HG03439 (cell line): ENCODE measurements at regions not wholly inside any gene's neighbourhood (a gene's known extent, or its start where the extent isn't known, plus 50 kb on each side); places are given as distances from the start of the nearest gene placed in this dataset.
"Not testable (repeated sequence)": the region's sequence is repeated elsewhere in the genome, so short reads cannot be mapped to it uniquely, and the experiment has no call there.

Experiments used
- ATAC-seq: cut with Tn5 transposase; IDR thresholded peaks from one replicate; pipeline ENCODE4 v1.9.1; 2021; ENCODE audit warnings: mild to moderate bottlenecking, moderate library complexity; ENCODE audit not compliant: unreplicated experiment

DNA sequence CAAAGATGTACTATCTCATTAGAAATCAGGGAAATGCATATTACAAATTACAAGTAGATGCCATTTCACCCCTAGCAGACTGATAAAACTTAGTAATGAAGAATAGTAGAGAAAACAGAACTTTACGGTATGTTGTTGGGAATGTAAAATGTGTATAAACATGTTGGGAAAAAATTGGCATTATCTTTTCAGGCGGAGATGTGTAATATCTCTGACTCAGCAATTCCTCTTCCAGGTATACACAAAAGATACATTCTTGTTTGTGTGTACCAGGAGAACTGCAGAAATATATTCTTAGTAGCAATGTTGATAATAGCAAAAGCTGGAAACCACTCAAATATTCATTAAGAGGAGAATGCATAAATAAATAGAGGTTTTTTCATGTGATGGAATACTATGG is 204.5 kb downstream of the LPIN1 start:
- ATAC-seq: no peak

DNA sequence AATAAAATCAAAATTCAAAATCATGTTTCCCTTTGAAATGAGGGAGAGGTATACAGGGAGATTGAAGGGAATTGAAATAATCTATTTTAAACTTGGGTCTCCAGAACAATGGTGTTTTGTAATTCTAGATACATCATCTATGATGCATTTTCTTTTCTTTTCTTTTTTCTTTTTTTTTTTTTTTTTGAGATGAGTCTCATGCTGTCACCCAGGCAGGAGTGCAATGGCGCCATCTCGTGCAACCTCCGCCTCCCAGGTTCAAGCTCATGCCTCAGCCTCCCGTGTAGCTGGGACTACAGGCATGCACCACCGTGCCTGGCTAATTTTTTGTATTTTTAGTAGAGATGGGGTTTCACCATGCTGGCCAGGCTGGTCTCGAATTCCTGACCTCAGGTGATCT is 205.1 kb downstream of the LPIN1 start:
- ATAC-seq: not testable (repeated sequence)

DNA sequence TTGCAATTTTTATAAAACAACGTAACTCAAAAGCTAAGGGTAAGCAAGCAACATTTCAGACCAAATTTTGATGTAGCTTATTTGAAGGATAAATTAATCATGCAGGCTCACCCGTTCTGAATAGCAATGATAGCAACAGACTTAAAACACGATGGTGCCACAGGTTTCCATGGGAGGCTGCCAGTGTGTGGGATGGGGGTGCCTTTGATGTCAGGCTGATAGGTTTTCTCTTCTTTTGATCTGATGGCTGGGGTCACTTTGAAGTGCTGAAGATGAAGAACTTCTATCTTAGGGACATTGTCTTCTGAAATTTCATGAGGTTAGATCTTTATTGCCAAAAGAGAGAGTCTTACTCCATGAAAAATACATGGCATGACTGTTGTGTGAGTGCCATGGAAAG is 206.8 kb downstream of the LPIN1 start:
- no peak for ATAC-seq

DNA sequence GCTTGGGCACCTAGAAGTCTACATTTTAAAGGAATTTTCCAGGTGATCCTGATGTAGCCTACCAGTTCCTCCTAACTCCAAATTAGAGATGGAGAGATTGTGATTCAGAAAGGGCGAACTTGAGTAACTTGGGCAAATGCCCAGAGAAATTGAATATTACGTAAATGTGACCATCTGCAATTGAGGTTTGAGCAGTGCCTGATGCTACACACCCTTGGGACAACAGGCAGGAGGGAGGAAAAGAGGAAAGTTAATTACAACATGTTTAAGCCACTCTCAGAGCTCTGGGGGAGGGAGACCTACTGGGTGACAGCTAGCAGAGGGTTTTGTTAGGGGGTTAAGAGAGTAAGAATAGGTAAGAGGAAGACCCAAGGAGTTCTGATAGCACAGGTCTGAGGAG is 208.9 kb downstream of the LPIN1 start:
- ATAC-seq: no peak

DNA sequence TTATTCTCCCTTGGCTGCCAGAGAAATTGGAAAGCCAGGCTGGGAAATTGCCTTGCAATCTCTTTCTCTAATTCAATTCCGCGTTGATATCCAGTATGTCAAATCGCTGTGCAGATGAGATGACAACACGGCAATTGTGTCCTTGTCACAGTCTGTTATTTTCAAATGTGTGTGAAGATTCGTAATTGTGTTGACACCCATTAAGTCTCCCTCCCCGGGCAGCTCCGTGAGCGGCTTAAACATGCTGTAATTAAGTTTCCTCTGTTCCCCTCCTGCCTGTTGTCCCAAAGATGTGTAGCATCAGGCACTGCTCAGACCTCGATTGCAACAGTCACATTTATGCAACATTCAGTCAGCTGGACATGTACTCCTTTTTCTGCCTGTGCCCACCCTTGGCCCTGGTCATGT is 209.5 kb downstream of the LPIN1 start:
- ATAC-seq: no peak

DNA sequence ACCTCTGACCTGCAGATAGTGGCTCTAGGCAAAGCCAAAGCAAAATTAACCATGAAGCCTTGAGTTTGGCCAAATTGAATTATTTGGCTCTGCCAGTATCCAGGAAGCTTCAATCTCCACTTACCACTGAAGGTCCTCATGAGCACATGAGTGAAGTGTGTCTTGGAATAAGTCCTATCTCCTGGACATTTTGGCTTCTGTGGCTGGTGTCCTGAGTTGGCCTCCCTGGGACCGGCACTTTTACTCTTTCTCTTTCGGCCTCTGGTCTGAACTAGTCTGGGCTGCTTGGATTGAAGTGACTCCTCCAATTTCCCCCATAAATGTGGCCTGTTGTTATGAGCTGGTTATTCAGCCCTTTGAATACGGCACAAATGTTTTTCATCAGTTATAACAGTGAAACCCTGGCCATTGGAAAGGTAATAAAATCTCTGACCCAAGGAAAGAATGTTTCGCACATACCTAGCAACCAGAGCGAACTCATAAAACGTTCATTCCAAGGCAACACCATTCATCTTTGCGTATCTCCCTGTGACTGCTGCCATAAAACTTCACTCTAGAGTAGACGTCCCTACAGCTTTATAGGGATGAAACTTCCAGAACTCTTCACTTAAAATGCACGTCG is 216.4 kb downstream of the LPIN1 start:
- no peak for ATAC-seq

DNA sequence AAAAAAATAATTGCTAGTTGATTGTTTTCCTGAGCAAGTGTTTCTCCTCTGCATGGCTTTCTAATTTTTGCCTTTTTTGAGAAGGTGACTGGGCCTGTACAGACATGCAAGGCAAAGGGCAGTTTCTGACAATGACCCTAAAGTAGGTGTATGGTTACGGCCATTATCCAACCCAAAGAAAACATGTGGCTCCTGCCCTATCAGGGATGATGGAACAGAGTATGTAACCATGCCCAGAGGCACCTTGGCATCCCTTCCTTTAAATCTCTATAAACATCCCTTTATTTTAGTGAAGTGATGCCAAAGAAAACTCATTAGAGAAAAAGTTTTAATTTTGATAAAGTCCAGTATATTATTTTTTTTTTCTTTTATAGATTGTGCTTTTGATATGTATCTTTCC is 217.5 kb downstream of the LPIN1 start:
- ATAC-seq: no peak

DNA sequence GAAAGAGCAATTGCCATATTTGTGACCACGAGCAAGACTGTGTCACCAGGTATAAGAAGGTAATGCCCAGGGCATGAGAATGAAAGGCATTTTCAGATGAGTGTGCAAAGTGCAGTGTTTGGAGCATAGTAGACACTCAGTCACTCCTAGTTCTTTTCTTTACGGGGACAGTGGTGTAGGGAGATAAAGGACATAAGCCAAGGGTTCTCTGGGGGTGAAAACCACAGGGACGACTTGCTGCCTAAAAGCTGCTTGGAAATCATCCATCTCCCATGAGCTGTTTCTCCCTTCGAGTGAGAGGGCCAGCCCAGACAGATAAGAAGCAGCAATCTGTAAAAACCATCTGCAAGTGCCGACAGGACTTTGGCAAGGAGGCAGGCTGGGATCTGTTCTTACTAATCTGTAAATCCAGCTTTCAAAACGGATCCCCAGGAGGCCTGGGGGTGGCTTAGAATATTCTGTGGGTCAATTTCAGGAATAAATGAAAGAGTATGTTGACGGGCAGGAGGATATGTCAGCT is 221.6 kb downstream of the LPIN1 start:
- ATAC-seq: no peak

DNA sequence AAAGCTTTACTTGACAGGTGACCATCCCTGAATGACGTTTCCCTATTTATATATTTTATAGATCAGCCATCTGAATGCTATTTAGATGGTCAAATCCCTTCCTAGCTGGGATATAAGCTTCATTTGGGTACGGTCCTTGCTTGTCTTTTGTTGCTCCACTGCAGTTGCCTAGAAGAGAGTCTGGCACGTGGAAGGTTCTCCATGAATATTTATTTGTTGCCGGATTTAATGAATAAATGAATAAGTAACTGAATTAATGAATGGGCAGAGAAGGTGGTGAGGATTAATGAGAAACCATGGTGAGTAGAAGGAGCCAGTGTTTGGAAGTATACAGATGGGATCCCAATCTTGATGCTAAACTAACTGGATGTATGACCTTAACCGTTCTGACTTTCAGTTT is 222.1 kb downstream of the LPIN1 start:
- ATAC-seq: no peak

DNA sequence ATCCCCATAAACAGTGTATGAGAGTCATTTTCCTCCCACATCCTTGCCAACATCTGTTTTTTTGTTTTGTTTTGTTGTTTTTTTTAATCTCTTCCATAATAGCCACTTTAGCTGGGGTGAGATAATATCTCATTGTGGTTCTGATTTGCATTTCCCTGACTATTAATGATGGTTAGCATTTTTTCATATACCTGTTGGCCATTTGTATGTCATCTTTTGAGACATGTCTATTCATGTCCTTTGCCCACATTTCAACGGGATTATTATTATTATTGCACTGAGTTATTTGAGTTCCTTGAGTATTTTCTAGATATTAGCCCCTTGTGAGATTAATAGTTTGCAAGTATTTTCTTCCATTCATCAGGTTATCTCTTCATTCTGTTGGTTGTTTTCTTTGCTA is 223.3 kb downstream of the LPIN1 start:
- ATAC-seq: no peak

DNA sequence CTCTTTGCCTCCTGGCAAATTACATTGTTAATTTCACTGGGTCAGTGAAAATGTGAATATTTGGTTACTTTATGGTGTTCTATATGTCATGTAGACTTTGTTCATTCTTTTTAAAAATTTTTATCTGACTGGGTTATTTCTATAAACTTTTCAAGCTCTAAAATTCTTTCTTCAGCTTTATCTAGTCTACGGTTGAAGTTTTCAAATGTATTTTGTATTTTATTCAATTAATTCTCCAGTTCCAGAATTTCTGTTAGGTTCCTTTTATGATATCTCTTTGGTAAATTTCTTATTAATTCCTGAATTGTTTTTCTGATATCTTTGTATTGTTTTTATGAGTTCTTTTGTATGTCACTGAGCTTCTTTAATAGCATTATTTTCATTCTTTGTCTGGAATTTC is 228.1 kb downstream of the LPIN1 start:
- no peak for ATAC-seq

DNA sequence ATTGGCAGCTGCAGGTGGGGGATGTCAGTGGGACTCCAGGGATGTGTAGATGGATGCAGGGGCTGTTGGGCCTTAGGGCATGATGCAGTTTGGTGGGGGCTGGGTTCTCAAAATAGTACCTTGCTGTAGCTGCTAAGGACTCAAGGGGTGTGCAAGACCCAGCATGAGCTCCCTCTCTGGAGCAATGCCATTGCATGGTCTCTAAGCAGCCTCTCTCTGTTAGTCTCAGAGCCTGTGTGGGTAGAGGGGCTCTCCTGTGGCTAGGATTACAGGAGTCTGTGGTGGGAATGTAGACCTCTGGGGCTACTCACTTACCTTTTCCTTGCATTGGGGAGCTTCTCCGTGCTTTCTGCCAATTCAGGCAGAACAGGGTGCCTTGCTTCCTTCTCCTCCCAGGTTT is 228.9 kb downstream of the LPIN1 start:
- ATAC-seq: no peak

DNA sequence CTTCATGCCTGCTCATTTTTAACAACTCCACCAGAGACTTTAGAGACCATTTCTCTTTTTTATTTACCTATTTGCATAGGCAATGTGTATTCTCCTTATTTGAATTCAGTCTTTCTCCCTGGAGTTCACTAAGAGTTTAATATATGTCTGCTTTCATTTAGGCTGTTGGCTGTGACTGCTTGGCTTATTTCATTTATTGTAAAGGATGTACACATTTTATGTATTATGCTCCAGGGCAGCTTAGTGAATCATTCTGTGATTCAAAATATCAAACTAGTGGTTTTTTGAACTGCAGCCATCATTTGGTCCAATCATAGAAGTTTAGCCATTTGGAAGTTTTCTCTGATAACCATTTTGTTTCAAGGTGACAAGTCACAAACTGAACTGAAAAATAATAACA is 229.6 kb downstream of the LPIN1 start:
- ATAC-seq: no peak

DNA sequence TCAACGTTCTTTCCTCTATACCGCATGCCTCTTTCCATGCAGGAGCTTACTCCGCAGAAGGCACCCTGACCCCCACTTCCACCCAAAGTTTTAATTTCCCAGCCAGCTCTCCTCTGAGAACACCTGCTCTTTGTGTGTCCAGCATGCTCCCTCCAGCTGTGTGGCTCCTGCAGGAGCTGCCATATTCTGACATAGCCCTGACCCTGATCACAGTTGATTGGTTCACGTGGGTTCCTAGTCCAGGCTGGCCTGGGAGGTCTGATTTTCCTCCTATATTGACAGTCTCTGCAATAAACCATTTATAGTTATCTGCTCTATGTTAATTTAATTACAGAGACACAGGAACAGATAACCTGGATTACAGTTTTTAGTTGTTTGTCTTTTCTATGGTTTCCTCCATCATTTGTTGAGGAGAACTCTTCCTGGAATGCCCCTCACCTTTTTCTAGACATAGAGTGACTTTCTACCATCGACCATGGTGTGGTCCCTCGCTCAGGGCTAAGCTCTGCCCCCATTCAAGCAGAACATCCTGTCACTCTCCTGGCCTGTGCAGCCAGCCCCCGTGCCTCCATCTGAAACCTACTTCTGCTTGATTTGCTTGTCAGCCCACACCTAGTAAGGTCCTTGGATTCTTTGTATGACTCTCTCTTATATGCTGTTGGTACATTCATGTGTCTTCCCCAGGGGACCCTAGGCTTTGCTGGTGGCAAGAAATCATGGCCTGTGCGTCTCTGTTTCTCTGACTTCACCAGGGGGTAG is 231.5 kb downstream of the LPIN1 start:
- no peak for ATAC-seq

DNA sequence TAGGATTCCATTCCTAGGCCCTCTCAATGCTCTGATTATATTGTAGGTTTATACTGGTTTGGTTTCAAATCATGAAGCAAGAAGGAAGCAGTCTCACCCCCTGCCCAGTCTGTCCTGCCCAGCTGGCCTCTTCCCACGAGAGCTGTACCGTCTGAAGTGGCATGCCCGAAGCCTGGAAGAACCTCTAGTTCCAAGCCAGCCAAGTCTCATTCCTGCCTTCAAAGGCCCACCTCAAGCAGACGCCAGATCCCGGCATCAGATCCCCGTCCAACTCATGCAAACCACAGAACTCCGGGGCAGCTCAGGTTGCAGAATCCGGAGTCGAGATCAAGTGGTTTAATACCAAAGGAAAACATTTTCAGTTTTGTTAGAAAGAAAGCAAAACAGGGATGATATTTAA is 234.4 kb downstream of the LPIN1 start:
- no peak for ATAC-seq

DNA sequence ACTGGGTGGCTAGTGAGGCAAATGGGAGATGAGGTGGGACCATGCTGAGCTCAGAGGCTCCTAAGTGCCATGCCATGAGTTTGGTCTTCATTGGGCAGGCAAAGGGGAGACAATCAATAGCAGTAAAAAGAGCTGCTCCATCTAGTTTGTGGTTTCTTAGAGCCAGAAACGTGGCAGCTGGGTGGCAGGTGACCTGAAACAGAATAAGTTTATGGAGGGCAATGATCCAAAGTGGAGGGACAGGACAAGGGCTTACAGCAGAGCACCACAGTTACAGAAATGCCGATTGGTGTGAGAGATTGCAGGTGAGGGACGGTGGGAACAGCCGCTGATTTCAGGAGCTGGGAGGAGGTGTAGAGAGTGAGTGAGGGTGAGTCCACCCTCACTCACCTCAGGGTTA is 237.0 kb downstream of the LPIN1 start:
- ATAC-seq: no peak

DNA sequence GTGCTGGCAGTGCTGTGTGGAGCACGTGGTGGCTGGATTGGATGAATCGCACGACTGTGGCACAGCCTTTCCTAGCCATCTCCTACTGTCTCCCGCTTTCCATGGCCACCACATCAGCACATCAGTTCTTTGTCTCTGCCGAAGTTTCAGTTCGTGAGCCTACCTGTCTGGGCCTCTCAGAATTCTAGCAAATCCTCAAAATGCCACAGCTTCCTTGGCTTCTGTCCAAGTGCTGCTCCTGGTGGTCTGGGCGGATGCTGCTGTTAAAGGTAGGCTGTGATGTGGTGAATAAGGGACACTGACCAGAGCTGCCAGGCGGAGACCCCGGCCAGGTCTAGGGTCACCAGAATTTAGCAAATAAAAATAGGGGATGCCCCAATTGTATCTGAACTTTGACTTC is 237.4 kb downstream of the LPIN1 start:
- no peak for ATAC-seq

DNA sequence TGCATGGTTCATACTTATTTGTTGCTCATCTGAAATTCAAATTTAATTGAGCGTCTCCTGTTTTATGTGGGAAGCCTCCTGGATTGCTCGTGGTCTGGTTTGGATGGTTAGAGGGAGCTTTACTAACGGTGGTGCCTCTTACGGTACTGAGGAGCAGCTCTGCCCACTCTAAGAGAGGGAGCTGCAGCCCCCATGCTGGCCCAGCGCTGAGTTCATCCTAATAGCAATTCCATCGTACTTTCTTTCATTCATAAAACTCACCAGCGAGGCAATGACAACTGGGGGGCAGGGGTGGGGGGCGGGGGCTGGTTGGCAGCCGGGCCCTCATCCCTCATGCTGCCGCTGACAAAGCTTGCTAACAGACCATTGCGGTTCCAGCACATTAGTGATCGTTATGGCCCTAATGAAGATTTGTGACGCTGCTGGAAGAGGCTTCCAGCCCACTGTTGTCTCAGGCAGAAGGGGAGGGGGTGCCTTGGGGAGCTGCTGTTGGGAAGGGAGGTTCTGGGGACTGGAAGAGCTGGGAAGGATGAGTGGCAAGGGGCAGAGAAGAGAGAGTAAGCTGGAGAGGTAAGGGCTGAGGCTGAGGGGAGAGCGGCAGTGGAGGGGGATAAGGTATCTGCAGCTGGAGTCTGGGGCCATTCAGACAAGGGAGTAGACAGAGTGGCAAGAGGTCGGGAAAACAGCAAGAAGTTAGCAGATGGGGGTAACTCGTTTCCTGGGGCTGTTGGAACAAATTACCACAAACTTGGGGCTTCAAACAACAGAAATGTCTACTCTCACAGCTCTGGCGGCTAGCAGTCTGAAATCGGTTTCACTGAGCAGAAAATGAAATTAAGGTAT is 238.1 kb downstream of the LPIN1 start:
- ATAC-seq: no peak

DNA sequence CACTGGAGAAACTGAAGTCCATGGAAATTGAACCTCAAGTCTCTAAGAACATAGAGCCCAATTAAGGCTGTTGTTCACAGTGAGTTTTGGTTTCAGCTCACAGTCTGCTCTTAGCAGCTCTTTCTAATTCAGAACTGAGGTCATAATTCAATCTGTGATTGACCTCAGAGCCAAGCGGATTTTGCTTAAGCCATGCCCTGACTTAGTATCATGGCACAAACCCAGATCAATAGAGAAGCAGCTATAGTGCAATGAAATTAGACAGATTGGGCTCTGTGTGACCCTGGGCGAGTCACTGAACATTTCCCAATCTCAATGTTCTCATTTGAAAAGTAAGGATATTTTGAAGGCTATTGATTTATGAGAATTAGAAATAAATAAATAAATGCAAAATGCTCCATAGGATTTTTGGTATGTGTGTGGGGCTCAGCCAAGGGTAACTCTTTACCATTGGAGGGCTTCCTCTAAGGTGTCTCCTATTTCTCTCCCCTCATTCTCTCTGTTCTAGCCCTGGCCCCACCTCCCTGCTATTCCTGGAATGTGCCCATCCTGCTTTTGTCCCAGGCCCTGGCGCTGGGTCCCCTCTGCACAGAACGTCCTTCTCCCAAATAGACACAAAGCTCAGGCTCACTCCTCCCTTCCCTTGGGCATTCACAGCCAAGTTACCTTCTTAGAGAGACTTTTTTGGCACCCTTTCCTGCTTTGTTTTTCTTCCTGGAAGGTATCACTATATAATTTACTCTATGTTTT is 239.6 kb downstream of the LPIN1 start:
- no peak for ATAC-seq

DNA sequence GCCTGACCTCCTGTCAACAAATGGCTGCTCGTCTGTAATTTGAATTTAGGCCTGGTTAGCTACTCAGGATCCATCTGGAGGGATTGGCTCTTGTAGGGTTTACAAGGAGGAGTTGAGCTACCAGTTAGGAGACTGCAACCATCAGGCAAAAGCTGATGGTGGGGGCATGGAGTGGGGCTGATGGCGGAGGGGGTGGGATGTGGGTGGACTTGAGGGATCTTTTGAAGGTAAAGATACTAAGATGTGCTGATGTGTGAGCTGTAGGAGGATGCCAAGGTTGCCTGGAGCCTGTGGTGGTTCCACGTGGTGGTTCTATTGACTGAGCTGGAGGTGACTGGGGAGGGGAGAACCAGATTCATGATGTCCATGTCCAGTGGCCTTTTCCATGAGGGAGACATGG is 240.7 kb downstream of the LPIN1 start:
- ATAC-seq: no peak
